Heart right ventricle (tissue), 16 donors: ENCODE measurements at regions not wholly inside any gene's neighbourhood (a gene's known extent, or its start where the extent isn't known, plus 50 kb on each side); places are given as distances from the start of the nearest gene placed in this dataset.

Source experiments
- ATAC-seq, 8 donors: fragments of 200-7000 bp; cut with Tn5 transposase; one replicate each; pipeline ENCODE4 v1.9.1; 2020; ENCODE audit warnings: mild to moderate bottlenecking in 8 of 8, moderate library complexity in 8 of 8, moderate number of reproducible peaks in 1 of 8
- DNase-seq, 2 donors: peaks; one replicate each; pipeline ENCODE4 v3.0.0-alpha.2; 2020
- H3K27ac ChIP-seq, 10 donors: fragments of 200-600 bp; sonication (generic) in 2 of 10; one replicate each; pipeline versions ENCODE4 v1.5.0 to v1.8.0; 2020 to 2022; ENCODE audit warnings: mild to moderate bottlenecking in 3 of 10
- H3K27me3 ChIP-seq, 7 donors: fragments of 200-600 bp; one replicate each; pipeline ENCODE4 v1.8.0; 2021 to 2022; ENCODE audit warnings: mild to moderate bottlenecking in 2 of 7
- H3K36me3 ChIP-seq, 9 donors: fragments of 200-600 bp; sonication (generic) in 1 of 9; one replicate each; pipeline versions ENCODE4 v1.5.0 to v1.8.0; 2020 to 2022; ENCODE audit warnings: mild to moderate bottlenecking in 2 of 9
- H3K4me1 ChIP-seq, 9 donors: fragments of 200-600 bp; sonication (generic) in 1 of 9; one replicate each; pipeline versions ENCODE4 v1.5.0 to v1.8.0; 2020 to 2022; ENCODE audit warnings: mild to moderate bottlenecking in 4 of 9
- H3K4me3 ChIP-seq, 10 donors: fragments of 200-600 bp; sonication (generic) in 2 of 10; one replicate each; pipeline versions ENCODE4 v1.5.0 to v1.8.0; 2020 to 2022; ENCODE audit warnings: mild to moderate bottlenecking in 7 of 10, moderate library complexity in 2 of 10
- H3K9me3 ChIP-seq, 11 donors: fragments of 200-600 bp in 10 of 11; sonication (generic) in 2 of 11; one replicate each; pipeline versions ENCODE4 v1.5.0 to v1.8.0; 2013 to 2022; ENCODE audit warnings: mild to moderate bottlenecking in 2 of 11, control low read depth in 1 of 11, moderate library complexity in 1 of 11
- CTCF ChIP-seq, 9 donors: fragments of 200-600 bp; sonication (generic) in 2 of 9; IDR thresholded peaks; one replicate each; pipeline versions ENCODE4 v1.5.0 to v1.8.0; 2021 to 2022; ENCODE audit warnings: antibody characterized with exemption in 9 of 9, mild to moderate bottlenecking in 5 of 9, moderate library complexity in 1 of 9
- WGBS, 2 donors: extraction: QIAGEN DNeasy Blood & Tissue Kit; methylation state at CpG; one replicate each; pipeline ENCODE4 v1.1.7; 2013; ENCODE audit warnings: inconsistent platforms in 1 of 2; 5-methylcytosine and 5-hydroxymethylcytosine counted together
- intact Hi-C, 10 donors: fragments of 100-400 bp; cut with DNase I; formaldehyde crosslinking; loops; one replicate each; pipeline versions ENCODE4 v1.11.1 to v1.14.2; 2022
- donor health status: Arrhythmogenic right ventricular cardiomyopathy.
- donor health status: ischemic (EF 13 %, LVEDD 7.1; RV severe dilation, severe dysfunction).
- donor health status: healthy with polysubstance abuse.
- donor health status: DM: no; HTN: yes; CAD: no.
- donor health status: DM: no; HTN: no; CAD: no.
- donor health status: ischemic (EF 25% LVEDD 6.9; RV normal size, moderate dysfunction).
- donor health status: ischemic (EF 25% LVEDD 5.7; RV mildly dilated, moderate dysfunction).
- donor health status: healthy.
- donor health status: DM: yes; HTN: yes; CAD: no.
- donor health status: Ischemic cardiomyopathy.
- donor health status: ischemic (EF 35%, LVEDD 5.7; RV mildly dilated, moderate dysfunction).
- donor health status: nonischemic (EF 11% LVEDD 7.7; RV severe dilation, severe dysfunction).
- donor health status: DM: yes; HTN: yes; CAD: no.
- donor health status: PGD.
- donor health status: ischemic (EF 29% LVEDD 5.4; RV normal size, mild dysfunction).
- donor health status: nonischemic (EF 23%, LVEDD 6.1; RV moderate dilation, normal function).

GRCh38 chr11:90704510-90704909 lies 481.7 kb upstream of the CHORDC1 start:
- no peak for ATAC-seq
- WGBS, 2 donors = 91 to 94% methylated on average over 5 of the region's 5 CpGs
- intact Hi-C loops = no loop called here

GRCh38 chr11:90701716-90702115 lies 478.9 kb upstream of the CHORDC1 start:
- DNase-seq (no peak), ATAC-seq (no peak)
- 81 to 83% methylated on average over 2 of the region's 2 CpGs for WGBS, 2 donors
- no peaks in the 10 kb centered on the region for H3K4me1 ChIP-seq
- H3K4me3 ChIP-seq = no peak overlapping the region
- H3K27ac ChIP-seq = no peak overlapping the region
- no peaks in the 10 kb centered on the region for H3K36me3 ChIP-seq
- H3K9me3 ChIP-seq = peaks cover 0 to 7% (median 0%) of the 10 kb centered on the region in 11 donors
- no peak for TF ChIP-seq CTCF (IDR thresholded peaks at IDR 0.05)
- intact Hi-C loops = no loop called here
- no peaks in the 10 kb centered on the region for H3K27me3 ChIP-seq

More at GRCh38 chr11:90704510-90704909, 481.7 kb upstream of the CHORDC1 start:
- Histone ChIP-seq H3K27me3 (no peaks in the 10 kb centered on the region), H3K36me3 (no peaks in the 10 kb centered on the region), H3K27ac (no peak overlapping the region), H3K9me3 (peaks cover 0 to 8% (median 0%) of the 10 kb centered on the region in 11 donors), H3K4me3 (no peak overlapping the region), H3K4me1 (no peaks in the 10 kb centered on the region)
- TF ChIP-seq CTCF (IDR thresholded peaks at IDR 0.05) = no peak
- no peak for DNase-seq

GRCh38 chr11:90700789-90701439 lies 478.1 kb upstream of the CHORDC1 start:
- DNase-seq (no peak), ATAC-seq (no peak)
- WGBS, 2 donors = 36 to 40% methylated on average over 4 of the region's 4 CpGs
- Histone ChIP-seq H3K27me3 (no peaks in the 10 kb centered on the region), H3K27ac (no peak overlapping the region), H3K4me3 (no peak overlapping the region), H3K36me3 (no peaks in the 10 kb centered on the region), H3K4me1 (no peaks in the 10 kb centered on the region), H3K9me3 (no peaks in the 10 kb centered on the region)
- TF ChIP-seq CTCF (IDR thresholded peaks at IDR 0.05) = no peak
- intact Hi-C loops = no loop called here

- DNase-seq (no peak), ATAC-seq (no peak)
- Histone ChIP-seq H3K27ac (no peak overlapping the region), H3K9me3 (no peaks in the 10 kb centered on the region), H3K4me1 (no peaks in the 10 kb centered on the region), H3K27me3 (no peaks in the 10 kb centered on the region), H3K4me3 (no peak overlapping the region), H3K36me3 (no peaks in the 10 kb centered on the region)
- TF ChIP-seq CTCF (IDR thresholded peaks at IDR 0.05) = no peak
- 77 to 79% methylated on average over 2 of the region's 2 CpGs for WGBS, 2 donors
- intact Hi-C loops = no loop called here
Observed at GRCh38 chr11:90699791-90700400, 477.0 kb upstream of the CHORDC1 start.
